Right lobe of liver (tissue), 4 donors: ENCODE measurements at regions not wholly inside any gene's neighbourhood (a gene's known extent, or its start where the extent isn't known, plus 50 kb on each side); places are given as distances from the start of the nearest gene placed in this dataset.

Source experiments
- CTCF ChIP-seq, 4 donors: fragments of 200-600 bp in 3 of 4; fragments of 450-650 bp in 1 of 4; IDR thresholded peaks; one replicate each; pipeline versions ENCODE4 v1.5.1 to v1.8.0; 2016 to 2022; ENCODE audit warnings: antibody characterized with exemption in 4 of 4, mild to moderate bottlenecking in 2 of 4
- POLR2A ChIP-seq: fragments of 450-650 bp; IDR thresholded peaks from one replicate; pipeline ENCODE4 v1.6.1; 2017; ENCODE audit warnings: antibody characterized with exemption, mild to moderate bottlenecking
- donor health status: DM: no; HTN: no; CAD: no.
- donor health status: DM: no; HTN: no; CAD: no.
- donor health status: DM: no; HTN: yes; CAD: no.

- TF ChIP-seq CTCF (IDR thresholded peaks at IDR 0.05) (no peak), POLR2A (no peak)
These were observed 218.4 kb downstream of the ABHD5 start for GRCh38 chr3:43909149-43909548.
